HepG2 (cell line): ENCODE measurements at regions not wholly inside any gene's neighbourhood (a gene's known extent, or its start where the extent isn't known, plus 50 kb on each side); places are given as distances from the start of the nearest gene placed in this dataset.

Experiments
- ATAC-seq: fragments of 200-7000 bp; cut with Tn5 transposase; 3 replicates; pipeline ENCODE4 v1.9.1; 2020; ENCODE audit warnings: mild to moderate bottlenecking, moderate library complexity
- BruUV-seq: library from RNA; stranded (reverse); fragments of 400-500 nt; replicated peaks from 2 replicates; lab custom pipeline; 2021; lab: Mats Ljungman, UMichigan
- CTCF ChIA-PET: fragments of 300-600 bp; formaldehyde crosslinking; extraction: SDS; loops from one replicate; lab custom pipeline; 2021; ENCODE audit warnings: low total read pairs, inconsistent platforms, low intra/inter-chr PET ratio; lab: Yijun Ruan, JAX
- POLR2A ChIA-PET: fragments of 350-600 bp; sonication (Branson Sonifier 250); formaldehyde crosslinking; loops from one replicate; lab custom pipeline; 2020; ENCODE audit warnings: antibody characterized with exemption, inconsistent platforms; lab: Yijun Ruan, JAX
- DNase-seq: peaks from one replicate; pipeline ENCODE4 v3.0.0-alpha.2; 2015; ENCODE audit warnings: low spot score
- FAIRE-seq: peaks from 3 replicates; lab custom pipeline; 2011; peaks lifted over from hg19 to GRCh38; lab: Jason Lieb, UNC
- H2AFZ ChIP-seq: one replicate; pipeline ENCODE4 v1.6.1; 2011; ENCODE audit warnings: low read length, inconsistent platforms
- H3K27ac ChIP-seq: fragments of 300-600 bp; 3 replicates; pipeline ENCODE4 v1.8.0; 2011; ENCODE audit warnings: mixed run types, mild to moderate bottlenecking, mixed read lengths, low read length, inconsistent platforms; ENCODE audit not compliant: insufficient read depth; ENCODE audit errors: extremely low read length
- H3K27me3 ChIP-seq, 2 experiments: fragments of 200-600 bp in 1 of 2; 2 replicates in 1 of 2; 3 replicates in 1 of 2; pipeline versions ENCODE4 v1.6.0 to v1.8.0; 2011; ENCODE audit warnings: low read length in 2 of 2, mild to moderate bottlenecking in 2 of 2, moderate library complexity in 2 of 2, inconsistent platforms in 1 of 2; ENCODE audit not compliant: insufficient read depth in 2 of 2, control insufficient read depth in 1 of 2
- H3K36me3 ChIP-seq, 2 experiments: fragments of 200-600 bp in 1 of 2; replicated peaks in 1 of 2; 2 replicates in 1 of 2; 3 replicates in 1 of 2; pipeline versions ENCODE4 v1.5.1 to v1.8.0; 2011; ENCODE audit warnings: low read length in 2 of 2, inconsistent platforms in 1 of 2; ENCODE audit not compliant: insufficient read depth in 2 of 2, control insufficient read depth in 1 of 2
- H3K4me1 ChIP-seq: 2 replicates; pipeline ENCODE4 v1.5.1; 2012; ENCODE audit warnings: low read length, inconsistent platforms; ENCODE audit not compliant: insufficient read depth
- H3K4me2 ChIP-seq: 2 replicates; pipeline ENCODE4 v1.6.0; 2011; ENCODE audit warnings: low read depth, low read length, inconsistent platforms
- H3K4me3 ChIP-seq, 3 experiments: fragments of 200-600 bp in 1 of 3; sonication (generic), shearing (Covaris generic) in 1 of 3; replicated peaks in 1 of 3; 2 replicates each; pipeline ENCODE4 v1.5.1; 2011 to 2016; ENCODE audit warnings: low read length in 3 of 3, inconsistent platforms in 2 of 3, low read depth in 2 of 3, mild to moderate bottlenecking in 2 of 3, control low read depth in 1 of 3, mixed read lengths in 1 of 3; ENCODE audit not compliant: insufficient read depth in 1 of 3
- H3K79me2 ChIP-seq: one replicate; pipeline ENCODE4 v1.6.1; 2011; ENCODE audit warnings: low read length, inconsistent platforms; ENCODE audit not compliant: insufficient read depth
- H3K9ac ChIP-seq: 2 replicates; pipeline ENCODE4 v1.6.0; 2011; ENCODE audit warnings: mild to moderate bottlenecking, low read depth, low read length, inconsistent platforms; ENCODE audit not compliant: insufficient read depth
- H3K9me3 ChIP-seq: 2 replicates; pipeline ENCODE4 v1.5.1; 2012; ENCODE audit warnings: mild to moderate bottlenecking, low read length
- H4K20me1 ChIP-seq: 2 replicates; pipeline ENCODE4 v1.6.0; 2011; ENCODE audit warnings: inconsistent platforms, mild to moderate bottlenecking, low read length, moderate library complexity; ENCODE audit not compliant: insufficient read depth
- CCDC6 ChIP-seq: sonication (generic); formaldehyde crosslinking; IDR thresholded peaks from 2 replicates; pipeline ENCODE4 v1.8.1; 2022; ENCODE audit warnings: mild to moderate bottlenecking, missing genetic modification reagents, moderate library complexity
- NFYB ChIP-seq: sonication (generic); formaldehyde crosslinking; IDR thresholded peaks from 2 replicates; pipeline ENCODE4 v1.4.0; 2020; ENCODE audit warnings: missing genetic modification reagents
- SIX4 ChIP-seq: sonication (generic); formaldehyde crosslinking; IDR thresholded peaks from 2 replicates; pipeline ENCODE4 v1.4.0; 2020; ENCODE audit warnings: missing genetic modification reagents
- ZNF33B ChIP-seq: sonication (generic); formaldehyde crosslinking; IDR thresholded peaks from 2 replicates; pipeline ENCODE4 v1.5.1; 2020; ENCODE audit warnings: mild to moderate bottlenecking, missing genetic modification reagents
- ZUFSP ChIP-seq: sonication (generic); formaldehyde crosslinking; IDR thresholded peaks from 2 replicates; pipeline ENCODE4 v1.9.0; 2021; ENCODE audit warnings: missing genetic modification reagents, mild to moderate bottlenecking, borderline replicate concordance
- WGBS: methylation state at CpG from one replicate; pipeline ENCODE4 v1.1.6; 2017; ENCODE audit warnings: low lambda C conversion rate; 5-methylcytosine and 5-hydroxymethylcytosine counted together
- in situ Hi-C: cut with HindIII; loops from 2 replicates; pipeline ENCODE4 v1.10.0; 2017; ENCODE audit warnings: low pct_unique_long_range_greater_than_20kb; ENCODE audit not compliant: extremely low pct_ligation_motif_present
- intact Hi-C: fragments of 100-400 bp; cut with micrococcal nuclease; formaldehyde crosslinking; loops from one replicate; pipeline ENCODE4 v1.10.0; 2022; ENCODE audit not compliant: unreplicated experiment

- no peak for TF ChIP-seq ZUFSP
These were observed 89.5 kb downstream of the HMX1 start (continued) for GRCh38 chr4:8782135-8782534.

GRCh38 chr4:8781641-8782040 lies 90.0 kb downstream of the HMX1 start:
- no peaks in the 10 kb centered on the region for H3K36me3 ChIP-seq
- TF ChIP-seq CCDC6 (CRISPR knock-in tag), result no peak
- TF ChIP-seq SIX4 (CRISPR knock-in tag), result no peak
- TF ChIP-seq ZNF33B (CRISPR knock-in tag), result no peak
- no peak for TF ChIP-seq NFYB (CRISPR knock-in tag)
- in situ Hi-C loops, result no loop called here
- POLR2A ChIA-PET, result no interaction called here
- H3K4me1 ChIP-seq, result no peaks in the 10 kb centered on the region
- no peaks in the 10 kb centered on the region for H3K79me2 ChIP-seq
- peaks cover 3% of the 10 kb centered on the region; the same call in 1 of the 2 replicates for H4K20me1 ChIP-seq
- H3K4me2 ChIP-seq, result no peak overlapping the region
- H3K4me3 ChIP-seq, result no peak overlapping the region
- CTCF ChIA-PET, result no interaction called here
- no peak overlapping the region for H3K27ac ChIP-seq
- peaks cover 7 to 54% of the 10 kb centered on the region in 2 experiments for H3K27me3 ChIP-seq
- ATAC-seq (no peak), DNase-seq (no peak), FAIRE-seq (no peak)
- no CpG with 5 or more reads among the region's 8 CpGs for WGBS
- BruUV-seq, result no TSS peak
- intact Hi-C loops, result no loop called here
- H3K9me3 ChIP-seq, result no peaks in the 10 kb centered on the region
- no peak overlapping the region for H2AFZ ChIP-seq
- no peak overlapping the region for H3K9ac ChIP-seq
